Osteoblast (primary cell): ENCODE measurements at regions not wholly inside any gene's neighbourhood (a gene's known extent, or its start where the extent isn't known, plus 50 kb on each side); places are given as distances from the start of the nearest gene placed in this dataset.

Source experiments
- DNase-seq: peaks from one replicate; pipeline ENCODE4 v3.0.0; 2011; ENCODE audit warnings: low spot score, mixed read lengths; ENCODE audit not compliant: insufficient read length; ENCODE audit errors: missing footprints
- H2AFZ ChIP-seq: 2 replicates; pipeline ENCODE4 v1.6.0; 2011; ENCODE audit warnings: mild to moderate bottlenecking, low read length
- H3K27ac ChIP-seq: 2 replicates; pipeline ENCODE4 v1.5.1; 2011; ENCODE audit warnings: mild to moderate bottlenecking, low read depth, low read length, moderate library complexity
- H3K27me3 ChIP-seq: 2 replicates; pipeline ENCODE4 v1.6.0; 2012; ENCODE audit warnings: mild to moderate bottlenecking, control low read depth, inconsistent platforms, low read length, moderate library complexity; ENCODE audit not compliant: insufficient read depth
- H3K36me3 ChIP-seq: 2 replicates; pipeline ENCODE4 v1.5.1; 2011; ENCODE audit warnings: mild to moderate bottlenecking, low read length, control low read depth, moderate library complexity; ENCODE audit not compliant: insufficient read depth
- H3K4me1 ChIP-seq: 2 replicates; pipeline ENCODE4 v1.5.1; 2011; ENCODE audit warnings: mild to moderate bottlenecking, low read length, control low read depth, moderate library complexity; ENCODE audit not compliant: insufficient read depth
- H3K4me2 ChIP-seq: 2 replicates; pipeline ENCODE4 v1.6.0; 2011; ENCODE audit warnings: mild to moderate bottlenecking, low read length; ENCODE audit not compliant: insufficient read depth
- H3K4me3 ChIP-seq: fragments of 200-600 bp; sonication (generic); 3 replicates; pipeline ENCODE4 v1.5.1; 2012; ENCODE audit warnings: mild to moderate bottlenecking, low read length, inconsistent platforms; ENCODE audit not compliant: insufficient read depth
- H3K79me2 ChIP-seq: 2 replicates; pipeline ENCODE4 v1.6.0; 2012; ENCODE audit warnings: mild to moderate bottlenecking, low read length, control low read depth, inconsistent platforms; ENCODE audit not compliant: insufficient read depth
- H3K9me3 ChIP-seq: 2 replicates; pipeline ENCODE4 v1.5.1; 2011; ENCODE audit warnings: low read depth, low read length, control low read depth
- H4K20me1 ChIP-seq: 2 replicates; pipeline ENCODE4 v1.6.0; 2012; ENCODE audit warnings: mild to moderate bottlenecking, low read length, control low read depth; ENCODE audit not compliant: insufficient read depth
- TF ChIP-seq, protein P1 (sequence below): IDR thresholded peaks from 2 replicates; pipeline ENCODE4 v1.5.1; 2011; ENCODE audit warnings: mild to moderate bottlenecking, low read depth, low read length, moderate library complexity; ENCODE audit errors: extremely low read depth

GRCh38 chr3:29214009-29214658 lies 66.7 kb upstream of the RBMS3 start:
- Histone ChIP-seq H3K79me2 (no peaks in the 10 kb centered on the region), H3K27me3 (no peaks in the 10 kb centered on the region), H3K4me3 (no peak overlapping the region), H2AFZ (no peak overlapping the region), H3K36me3 (no peaks in the 10 kb centered on the region), H4K20me1 (no peaks in the 10 kb centered on the region), H3K9me3 (no peaks in the 10 kb centered on the region), H3K27ac (no peak overlapping the region), H3K4me2 (no peak overlapping the region), H3K4me1 (peaks cover 7% of the 10 kb centered on the region)
- no peak for DNase-seq
- TF ChIP-seq, protein P1, sequence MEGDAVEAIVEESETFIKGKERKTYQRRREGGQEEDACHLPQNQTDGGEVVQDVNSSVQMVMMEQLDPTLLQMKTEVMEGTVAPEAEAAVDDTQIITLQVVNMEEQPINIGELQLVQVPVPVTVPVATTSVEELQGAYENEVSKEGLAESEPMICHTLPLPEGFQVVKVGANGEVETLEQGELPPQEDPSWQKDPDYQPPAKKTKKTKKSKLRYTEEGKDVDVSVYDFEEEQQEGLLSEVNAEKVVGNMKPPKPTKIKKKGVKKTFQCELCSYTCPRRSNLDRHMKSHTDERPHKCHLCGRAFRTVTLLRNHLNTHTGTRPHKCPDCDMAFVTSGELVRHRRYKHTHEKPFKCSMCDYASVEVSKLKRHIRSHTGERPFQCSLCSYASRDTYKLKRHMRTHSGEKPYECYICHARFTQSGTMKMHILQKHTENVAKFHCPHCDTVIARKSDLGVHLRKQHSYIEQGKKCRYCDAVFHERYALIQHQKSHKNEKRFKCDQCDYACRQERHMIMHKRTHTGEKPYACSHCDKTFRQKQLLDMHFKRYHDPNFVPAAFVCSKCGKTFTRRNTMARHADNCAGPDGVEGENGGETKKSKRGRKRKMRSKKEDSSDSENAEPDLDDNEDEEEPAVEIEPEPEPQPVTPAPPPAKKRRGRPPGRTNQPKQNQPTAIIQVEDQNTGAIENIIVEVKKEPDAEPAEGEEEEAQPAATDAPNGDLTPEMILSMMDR: no peak

GRCh38 chr3:29215948-29216347 lies 64.9 kb upstream of the RBMS3 start:
- no peak for DNase-seq
- peak overlapping the region; percentile 37 for H2AFZ ChIP-seq
- no peaks in the 10 kb centered on the region for H3K79me2 ChIP-seq
- H3K4me3 ChIP-seq: no peak overlapping the region
- no peaks in the 10 kb centered on the region for H4K20me1 ChIP-seq
- no peaks in the 10 kb centered on the region for H3K27me3 ChIP-seq
- H3K27ac ChIP-seq: no peak overlapping the region
- H3K4me2 ChIP-seq: no peak overlapping the region
- no peaks in the 10 kb centered on the region for H3K9me3 ChIP-seq
- H3K36me3 ChIP-seq: no peaks in the 10 kb centered on the region
- peaks cover 7% of the 10 kb centered on the region for H3K4me1 ChIP-seq
- TF ChIP-seq, protein P1: no peak

DNA sequence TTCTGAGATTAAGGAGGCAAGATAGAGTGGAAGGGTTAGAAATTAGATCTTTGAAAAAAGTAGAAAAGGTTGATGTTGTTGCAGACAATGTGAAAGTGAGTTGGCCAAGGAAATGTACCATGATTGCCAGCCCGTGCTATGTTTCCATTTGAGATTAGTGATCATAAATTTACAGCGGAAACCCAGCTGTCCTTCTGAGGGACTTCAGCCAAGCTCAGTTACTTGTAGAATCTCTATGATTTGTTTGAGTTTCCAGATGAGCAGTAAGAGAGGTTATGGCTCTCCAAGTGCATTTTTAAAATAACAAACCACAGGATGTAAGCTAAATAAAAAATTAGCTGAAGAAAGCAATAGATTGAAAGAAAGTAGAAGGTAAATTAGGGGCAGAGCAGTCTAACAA lies 54.2 kb upstream of the RBMS3 start:
- Histone ChIP-seq H3K79me2 (no peaks in the 10 kb centered on the region), H3K27me3 (no peaks in the 10 kb centered on the region), H3K4me2 (peak overlapping the region; percentile 52), H3K36me3 (no peaks in the 10 kb centered on the region), H3K4me3 (no peak overlapping the region), H3K4me1 (peaks cover 7% of the 10 kb centered on the region), H3K27ac (no peak overlapping the region), H2AFZ (peak overlapping the region; percentile 48), H3K9me3 (no peaks in the 10 kb centered on the region), H4K20me1 (no peaks in the 10 kb centered on the region)
- TF ChIP-seq, protein P1: no peak
- no peak for DNase-seq

DNA sequence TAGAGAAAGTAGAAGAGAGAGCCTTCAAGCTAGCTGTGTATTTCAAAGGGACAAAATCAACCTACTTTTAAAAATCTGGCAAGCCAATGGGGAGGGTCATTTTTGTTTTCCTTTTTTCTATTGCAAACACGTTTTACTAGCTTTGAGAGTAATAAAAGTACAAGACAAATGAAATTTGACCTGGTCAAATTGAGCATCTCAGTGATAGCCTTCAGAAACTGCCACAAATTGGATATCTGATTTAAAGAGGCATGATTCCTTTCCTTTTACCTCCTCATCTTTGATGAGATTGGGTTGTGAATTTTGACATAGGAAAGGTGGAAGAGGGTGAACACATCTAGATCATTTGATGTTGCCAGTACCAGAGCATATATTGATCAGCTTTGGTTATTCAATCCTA lies 53.6 kb upstream of the RBMS3 start:
- no peaks in the 10 kb centered on the region for H4K20me1 ChIP-seq
- H3K27ac ChIP-seq: no peak overlapping the region
- peaks cover 7% of the 10 kb centered on the region for H3K4me1 ChIP-seq
- H2AFZ ChIP-seq: peak overlapping the region; percentile 48
- no peaks in the 10 kb centered on the region for H3K36me3 ChIP-seq
- no peaks in the 10 kb centered on the region for H3K27me3 ChIP-seq
- no peaks in the 10 kb centered on the region for H3K9me3 ChIP-seq
- H3K4me3 ChIP-seq: no peak overlapping the region
- H3K79me2 ChIP-seq: no peaks in the 10 kb centered on the region
- no peak overlapping the region for H3K4me2 ChIP-seq
- no peak for DNase-seq
- TF ChIP-seq, protein P1: no peak
